Fibroblast of gingiva (primary cell): ENCODE measurements at regions not wholly inside any gene's neighbourhood (a gene's known extent, or its start where the extent isn't known, plus 50 kb on each side); places are given as distances from the start of the nearest gene placed in this dataset.

Experiments used
- DNase-seq: peaks from one replicate; pipeline ENCODE4 v3.0.0-alpha.2; 2011; ENCODE audit warnings: low read depth

- DNase-seq, result no peak
These were observed 297.2 kb upstream of the PLXNA2 start for GRCh38 chr1:208541225-208541855.

GRCh38 chr1:208542309-208542708 is 298.1 kb upstream of the PLXNA2 start:
- no peak for DNase-seq

GRCh38 chr1:208544053-208544452 is 299.9 kb upstream of the PLXNA2 start:
- DNase-seq, result no peak

- DNase-seq, result no peak
These were observed 300.6 kb upstream of the PLXNA2 start for GRCh38 chr1:208544794-208545193.

- DNase-seq, result no peak
These were observed 306.8 kb upstream of the PLXNA2 start for GRCh38 chr1:208551024-208551423.

- DNase-seq, result no peak
These were observed 307.6 kb upstream of the PLXNA2 start for GRCh38 chr1:208551633-208552320.

- DNase-seq, result no peak
These were observed 308.7 kb upstream of the PLXNA2 start for GRCh38 chr1:208552928-208553327.

- no peak for DNase-seq
These were observed 312.3 kb upstream of the PLXNA2 start for GRCh38 chr1:208556461-208556860.

GRCh38 chr1:208557046-208557722 is 313.0 kb upstream of the PLXNA2 start:
- no peak for DNase-seq

- DNase-seq, result no peak
These were observed 313.5 kb upstream of the PLXNA2 start for GRCh38 chr1:208557723-208558094.

GRCh38 chr1:208559597-208560329 is 315.6 kb upstream of the PLXNA2 start:
- no peak for DNase-seq

GRCh38 chr1:208562151-208562960 is 318.2 kb upstream of the PLXNA2 start:
- DNase-seq, result peak; percentile 6

- DNase-seq, result no peak
These were observed 320.3 kb upstream of the PLXNA2 start for GRCh38 chr1:208564466-208564865.

GRCh38 chr1:208565756-208566440 is 321.7 kb upstream of the PLXNA2 start:
- DNase-seq, result no peak

GRCh38 chr1:208569181-208569580 is 325.0 kb upstream of the PLXNA2 start:
- no peak for DNase-seq

- no peak for DNase-seq
These were observed 326.2 kb upstream of the PLXNA2 start for GRCh38 chr1:208570362-208570761.

- no peak for DNase-seq
These were observed 332.2 kb upstream of the PLXNA2 start for GRCh38 chr1:208576425-208576824.

- no peak for DNase-seq
These were observed 333.3 kb upstream of the PLXNA2 start for GRCh38 chr1:208577381-208577905.

- no peak for DNase-seq
These were observed 337.0 kb upstream of the PLXNA2 start for GRCh38 chr1:208581209-208581608.

GRCh38 chr1:208581667-208582066 is 337.5 kb upstream of the PLXNA2 start:
- DNase-seq, result no peak

GRCh38 chr1:208584167-208584755 is 340.1 kb upstream of the PLXNA2 start:
- DNase-seq, result no peak
